Adrenal gland (tissue), 9 donors: ENCODE measurements at regions not wholly inside any gene's neighbourhood (a gene's known extent, or its start where the extent isn't known, plus 50 kb on each side); places are given as distances from the start of the nearest gene placed in this dataset.

ENCODE experiments used
- DNase-seq, 7 donors: peaks; one replicate each; pipeline ENCODE4 v3.0.0-alpha.2; 2019 to 2020
- H3K27ac ChIP-seq, 5 donors: fragments of 200-600 bp; sonication (generic) in 4 of 5; 1 replicate in 3 of 5; 2 replicates in 2 of 5; pipeline versions ENCODE4 v1.5.1 to v1.8.0; 2016 to 2020; ENCODE audit warnings: mild to moderate bottlenecking in 1 of 5
- H3K27me3 ChIP-seq: fragments of 200-600 bp; 2 replicates; pipeline ENCODE4 v1.8.0; 2021
- H3K36me3 ChIP-seq, 2 donors: fragments of 200-600 bp; replicated peaks in 1 of 2; 1 replicate in 1 of 2; 2 replicates in 1 of 2; pipeline versions ENCODE4 v1.5.1 to v1.8.0; 2018 to 2022
- H3K4me1 ChIP-seq, 2 donors: fragments of 200-600 bp; replicated peaks in 1 of 2; 1 replicate in 1 of 2; 2 replicates in 1 of 2; pipeline versions ENCODE4 v1.5.1 to v1.8.0; 2018 to 2021
- H3K4me3 ChIP-seq, 4 donors: fragments of 200-600 bp; sonication (generic) in 3 of 4; one replicate each; pipeline ENCODE4 v1.5.1; 2016 to 2018
- H3K9me3 ChIP-seq, 3 donors: fragments of 200-600 bp; sonication (generic) in 1 of 3; replicated peaks in 1 of 3; 1 replicate in 2 of 3; 2 replicates in 1 of 3; pipeline versions ENCODE4 v1.5.1 to v1.8.0; 2016 to 2021
- POLR2A ChIP-seq, 2 donors: fragments of 450-650 bp; IDR thresholded peaks; one replicate each; pipeline ENCODE4 v1.6.1; 2017; ENCODE audit warnings: antibody characterized with exemption in 2 of 2, mild to moderate bottlenecking in 2 of 2, moderate library complexity in 1 of 2
- WGBS, 4 donors: extraction: QIAGEN DNeasy Blood & Tissue Kit in 2 of 4; methylation state at CpG; one replicate each; pipeline versions ENCODE4 v1.1.5 to v1.1.7; 2013 to 2017; 5-methylcytosine and 5-hydroxymethylcytosine counted together
- intact Hi-C, 2 donors: fragments of 100-400 bp; cut with DNase I; formaldehyde crosslinking; loops; one replicate each; pipeline versions ENCODE4 v1.14.1 to v1.15.0; 2022 to 2023
- TF ChIP-seq, protein P1 (sequence below), 6 experiments: fragments of 450-650 bp in 4 of 6; fragments of 200-600 bp in 2 of 6; sonication (generic) in 1 of 6; IDR thresholded peaks; 1 replicate in 5 of 6; 2 replicates in 1 of 6; pipeline versions ENCODE4 v1.5.1 to v1.8.0; 2016 to 2021; ENCODE audit warnings: antibody characterized with exemption in 6 of 6, mild to moderate bottlenecking in 2 of 6, moderate library complexity in 1 of 6
- donor health status: healthy with polysubstance abuse.
- donor health status: Bipolar disorder and iron deficiency.
- donor health status: DM: yes; HTN: yes; CAD: no.
- donor health status: DM: no; HTN: no; CAD: no.
- donor health status: DM: no; HTN: no; CAD: no.

DNA sequence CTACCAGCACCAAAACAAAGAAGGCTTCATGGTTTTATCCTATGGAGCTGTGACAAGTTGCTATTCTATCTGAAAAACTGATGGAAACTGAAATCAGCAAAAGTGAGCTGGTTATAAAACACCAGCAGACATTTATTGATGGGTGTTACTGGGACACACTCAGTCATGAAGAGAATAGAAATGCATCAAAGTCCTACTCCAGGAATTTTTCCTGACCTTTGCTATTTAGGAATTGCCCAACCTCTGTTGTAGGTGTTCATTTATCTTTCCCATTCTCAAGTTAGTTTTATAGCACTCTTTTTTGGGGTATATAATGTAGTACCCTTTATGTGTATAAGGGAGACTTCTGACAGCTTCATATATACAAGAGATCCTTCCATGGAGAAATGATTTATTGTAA, 533.2 kb downstream of the REEP3 start:
- no peak overlapping the region for H3K4me3 ChIP-seq
- no peaks in the 10 kb centered on the region for H3K36me3 ChIP-seq
- intact Hi-C loops = no loop called here
- DNase-seq = no peak
- no peaks in the 10 kb centered on the region for H3K9me3 ChIP-seq
- H3K27ac ChIP-seq = no peak overlapping the region
- no peaks in the 10 kb centered on the region for H3K4me1 ChIP-seq
- no peaks in the 10 kb centered on the region for H3K27me3 ChIP-seq
- no peak for TF ChIP-seq POLR2A (IDR thresholded peaks at IDR 0.05)
- TF ChIP-seq, protein P1, sequence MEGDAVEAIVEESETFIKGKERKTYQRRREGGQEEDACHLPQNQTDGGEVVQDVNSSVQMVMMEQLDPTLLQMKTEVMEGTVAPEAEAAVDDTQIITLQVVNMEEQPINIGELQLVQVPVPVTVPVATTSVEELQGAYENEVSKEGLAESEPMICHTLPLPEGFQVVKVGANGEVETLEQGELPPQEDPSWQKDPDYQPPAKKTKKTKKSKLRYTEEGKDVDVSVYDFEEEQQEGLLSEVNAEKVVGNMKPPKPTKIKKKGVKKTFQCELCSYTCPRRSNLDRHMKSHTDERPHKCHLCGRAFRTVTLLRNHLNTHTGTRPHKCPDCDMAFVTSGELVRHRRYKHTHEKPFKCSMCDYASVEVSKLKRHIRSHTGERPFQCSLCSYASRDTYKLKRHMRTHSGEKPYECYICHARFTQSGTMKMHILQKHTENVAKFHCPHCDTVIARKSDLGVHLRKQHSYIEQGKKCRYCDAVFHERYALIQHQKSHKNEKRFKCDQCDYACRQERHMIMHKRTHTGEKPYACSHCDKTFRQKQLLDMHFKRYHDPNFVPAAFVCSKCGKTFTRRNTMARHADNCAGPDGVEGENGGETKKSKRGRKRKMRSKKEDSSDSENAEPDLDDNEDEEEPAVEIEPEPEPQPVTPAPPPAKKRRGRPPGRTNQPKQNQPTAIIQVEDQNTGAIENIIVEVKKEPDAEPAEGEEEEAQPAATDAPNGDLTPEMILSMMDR (IDR thresholded peaks at IDR 0.05) = no peak

DNA sequence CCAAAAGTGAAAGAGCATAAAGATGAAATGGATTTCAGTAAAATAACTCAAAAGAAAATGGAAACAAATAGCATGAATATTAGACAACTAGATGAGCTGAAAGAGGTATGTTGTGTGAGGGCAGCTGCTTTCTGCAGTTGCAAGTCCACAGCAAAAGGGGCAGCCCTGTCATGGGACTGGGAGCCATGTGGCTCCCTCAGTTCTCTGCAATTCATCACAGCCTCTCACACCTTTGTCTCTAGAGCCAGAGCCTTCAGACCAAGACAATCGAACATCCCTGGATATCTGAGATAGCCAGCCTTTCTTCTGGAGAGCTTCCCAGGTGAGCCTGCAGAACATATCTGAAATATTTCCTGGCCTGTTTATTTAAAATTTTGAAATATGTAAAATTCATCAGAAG, 538.7 kb downstream of the REEP3 start:
- Histone ChIP-seq H3K4me1 (no peaks in the 10 kb centered on the region), H3K27ac (no peak overlapping the region), H3K9me3 (no peaks in the 10 kb centered on the region), H3K27me3 (no peaks in the 10 kb centered on the region), H3K36me3 (no peaks in the 10 kb centered on the region), H3K4me3 (no peak overlapping the region)
- DNase-seq = no peak
- TF ChIP-seq POLR2A (IDR thresholded peaks at IDR 0.05) = no peak
- TF ChIP-seq, protein P1 (IDR thresholded peaks at IDR 0.05) = no peak
- intact Hi-C loops = no loop called here
- 38 to 77% (median 66%) methylated on average over 1 of the region's 1 CpG for WGBS, 4 donors

DNA sequence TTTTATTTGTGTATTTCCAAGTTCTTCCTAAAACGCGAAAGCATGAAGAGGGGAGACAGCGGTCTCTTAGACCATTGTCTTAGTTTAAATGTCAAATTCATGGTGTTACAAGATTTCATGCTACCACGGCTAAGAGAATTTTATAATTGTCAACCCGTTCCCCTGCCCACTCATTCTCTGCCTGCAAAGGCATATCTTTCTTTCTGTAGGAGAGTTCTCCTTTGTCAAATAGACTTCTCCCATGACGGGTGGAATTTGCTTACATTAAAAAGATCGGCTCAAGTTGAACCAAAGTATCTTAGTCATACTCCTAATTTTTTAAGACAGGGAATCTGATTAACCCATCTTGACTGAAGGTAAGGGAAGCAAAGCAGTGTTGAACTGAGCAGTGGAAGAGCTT, 539.2 kb downstream of the REEP3 start:
- Histone ChIP-seq H3K4me1 (no peaks in the 10 kb centered on the region), H3K27me3 (no peaks in the 10 kb centered on the region), H3K36me3 (no peaks in the 10 kb centered on the region), H3K9me3 (no peaks in the 10 kb centered on the region), H3K4me3 (no peak overlapping the region), H3K27ac (no peak overlapping the region)
- intact Hi-C loops = no loop called here
- TF ChIP-seq, protein P1 (IDR thresholded peaks at IDR 0.05) = no peak
- TF ChIP-seq POLR2A (IDR thresholded peaks at IDR 0.05) = no peak
- WGBS, 4 donors = 81 to 92% (median 91%) methylated on average over 7 of the region's 7 CpGs
- no peak for DNase-seq

DNA sequence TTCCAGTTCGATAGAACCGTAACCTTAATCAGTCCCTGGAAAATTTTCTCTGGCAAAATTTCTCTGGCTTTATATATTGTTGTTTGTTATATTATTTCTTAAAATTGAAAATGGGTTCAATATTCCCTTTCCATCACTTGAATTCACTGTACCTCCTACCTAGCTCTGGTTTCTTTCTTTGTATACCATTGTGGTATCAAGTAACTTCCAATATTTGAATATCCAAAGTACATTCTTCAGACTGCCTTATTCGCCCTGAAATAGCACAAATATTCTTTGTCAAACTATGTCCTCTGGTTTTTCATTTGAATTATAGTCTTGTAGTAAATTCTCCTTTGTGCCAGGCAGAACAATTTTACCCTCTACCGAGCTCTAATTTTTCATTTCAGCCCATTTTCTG, 541.6 kb downstream of the REEP3 start:
- H3K27ac ChIP-seq = no peak overlapping the region
- 43 to 56% (median 53%) methylated on average over 4 of the region's 4 CpGs for WGBS, 4 donors
- no peaks in the 10 kb centered on the region for H3K9me3 ChIP-seq
- TF ChIP-seq, protein P1 (IDR thresholded peaks at IDR 0.05) = no peak
- no peak for TF ChIP-seq POLR2A (IDR thresholded peaks at IDR 0.05)
- H3K27me3 ChIP-seq = no peaks in the 10 kb centered on the region
- no peak overlapping the region for H3K4me3 ChIP-seq
- intact Hi-C loops = no loop called here
- peaks cover 0 to 11% of the 10 kb centered on the region in 2 donors for H3K4me1 ChIP-seq
- no peak for DNase-seq
- no peaks in the 10 kb centered on the region for H3K36me3 ChIP-seq
